Muscle of leg (tissue), 3 donors: ENCODE measurements at regions not wholly inside any gene's neighbourhood (a gene's known extent, or its start where the extent isn't known, plus 50 kb on each side); places are given as distances from the start of the nearest gene placed in this dataset.

Source experiments
- DNase-seq: peaks from one replicate; pipeline ENCODE4 v3.0.0; 2013
- H3K27ac ChIP-seq: one replicate; pipeline ENCODE4 v1.5.1; 2013; ENCODE audit warnings: mild to moderate bottlenecking, low read length, control low read depth
- H3K27me3 ChIP-seq: one replicate; pipeline ENCODE4 v1.6.1; 2013; ENCODE audit warnings: low read length; ENCODE audit not compliant: control insufficient read depth, insufficient read depth
- H3K36me3 ChIP-seq: one replicate; pipeline ENCODE4 v1.6.1; 2013; ENCODE audit warnings: low read length; ENCODE audit not compliant: control insufficient read depth, insufficient read depth
- H3K4me1 ChIP-seq: one replicate; pipeline ENCODE4 v1.6.1; 2013; ENCODE audit warnings: low read length; ENCODE audit not compliant: control insufficient read depth, insufficient read depth
- H3K4me3 ChIP-seq: one replicate; pipeline ENCODE4 v1.5.1; 2013; ENCODE audit warnings: low read length, control low read depth
- H3K9me3 ChIP-seq: replicated peaks from 2 replicates; pipeline ENCODE4 v1.6.1; 2013; ENCODE audit warnings: low read depth, low read length; ENCODE audit not compliant: control insufficient read depth
- WGBS: methylation state at CpG from one replicate; pipeline ENCODE4 v1.1.5; 2013; ENCODE audit warnings: missing lambda C conversion rate; ENCODE audit not compliant: insufficient coverage; 5-methylcytosine and 5-hydroxymethylcytosine counted together

DNA sequence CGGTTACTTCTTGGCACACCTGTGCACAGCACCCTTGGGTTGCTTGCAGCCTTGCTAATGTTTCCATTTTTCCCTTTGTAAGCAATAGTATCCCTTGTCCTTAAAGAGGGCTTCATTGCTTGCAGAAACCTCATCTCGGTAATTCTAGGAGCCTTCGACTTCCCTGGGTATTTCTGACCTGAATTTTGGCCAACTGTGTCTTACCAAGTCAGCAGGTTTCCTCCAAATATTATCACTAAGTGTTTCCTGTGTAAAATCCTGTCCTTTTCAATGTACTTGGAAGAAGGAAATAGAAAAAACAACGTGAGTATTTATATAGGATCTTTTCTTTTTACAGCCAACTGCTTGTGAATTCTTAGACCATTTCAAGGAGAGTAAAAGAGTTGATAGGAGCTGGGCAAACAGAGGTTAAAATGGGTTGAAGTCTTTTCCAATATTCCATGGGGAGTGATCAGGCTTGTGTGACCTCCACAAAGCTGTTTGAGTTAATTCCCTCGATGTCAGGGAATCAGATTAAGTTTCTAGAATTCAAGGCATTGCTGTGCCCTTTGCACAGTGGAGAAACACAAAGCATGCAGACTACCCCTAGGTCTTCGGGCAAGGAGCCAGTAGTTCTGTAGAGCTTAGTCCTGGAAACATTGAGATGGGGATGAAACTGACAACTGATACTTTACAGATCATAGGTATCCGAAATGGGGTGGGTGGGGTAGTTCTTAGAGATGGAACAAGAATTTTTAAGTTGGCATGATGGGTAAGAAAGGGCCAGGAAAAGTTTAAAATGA lies 209.9 kb downstream of the CPE start:
- 39% methylated on average over 3 of the region's 7 CpGs for WGBS
- no peak overlapping the region for H3K4me3 ChIP-seq
- no peaks in the 10 kb centered on the region for H3K9me3 ChIP-seq
- no peak overlapping the region for H3K27ac ChIP-seq
- no peaks in the 10 kb centered on the region for H3K27me3 ChIP-seq
- DNase-seq = peak; percentile 36
- H3K4me1 ChIP-seq = peaks cover 4% of the 10 kb centered on the region
- H3K36me3 ChIP-seq = no peaks in the 10 kb centered on the region

DNA sequence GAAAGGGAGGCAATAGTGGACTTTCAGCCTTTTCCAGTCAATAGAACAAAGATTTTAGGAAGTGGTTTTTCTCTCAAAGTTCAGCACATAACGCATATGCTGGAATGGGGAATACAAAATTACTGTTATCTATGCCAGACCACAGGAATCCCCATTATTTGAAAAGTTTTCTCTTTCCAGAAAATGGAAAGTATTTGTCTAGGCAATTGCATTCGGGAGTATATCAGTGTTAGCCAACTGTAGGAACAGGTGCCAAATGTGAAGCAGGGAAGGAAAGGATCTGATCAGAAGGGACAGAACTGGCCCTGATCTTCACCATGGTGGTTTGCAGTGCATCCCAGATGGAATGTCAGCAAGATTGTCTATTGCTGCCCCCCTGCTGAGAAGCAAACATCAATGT lies 213.6 kb downstream of the CPE start:
- Histone ChIP-seq H3K27me3 (no peaks in the 10 kb centered on the region), H3K36me3 (no peaks in the 10 kb centered on the region), H3K4me3 (no peak overlapping the region), H3K4me1 (peaks cover 4% of the 10 kb centered on the region), H3K27ac (peak overlapping the region; percentile 53), H3K9me3 (no peaks in the 10 kb centered on the region)
- DNase-seq = peak; percentile 90
- WGBS = no CpG with 5 or more reads among the region's 2 CpGs

DNA sequence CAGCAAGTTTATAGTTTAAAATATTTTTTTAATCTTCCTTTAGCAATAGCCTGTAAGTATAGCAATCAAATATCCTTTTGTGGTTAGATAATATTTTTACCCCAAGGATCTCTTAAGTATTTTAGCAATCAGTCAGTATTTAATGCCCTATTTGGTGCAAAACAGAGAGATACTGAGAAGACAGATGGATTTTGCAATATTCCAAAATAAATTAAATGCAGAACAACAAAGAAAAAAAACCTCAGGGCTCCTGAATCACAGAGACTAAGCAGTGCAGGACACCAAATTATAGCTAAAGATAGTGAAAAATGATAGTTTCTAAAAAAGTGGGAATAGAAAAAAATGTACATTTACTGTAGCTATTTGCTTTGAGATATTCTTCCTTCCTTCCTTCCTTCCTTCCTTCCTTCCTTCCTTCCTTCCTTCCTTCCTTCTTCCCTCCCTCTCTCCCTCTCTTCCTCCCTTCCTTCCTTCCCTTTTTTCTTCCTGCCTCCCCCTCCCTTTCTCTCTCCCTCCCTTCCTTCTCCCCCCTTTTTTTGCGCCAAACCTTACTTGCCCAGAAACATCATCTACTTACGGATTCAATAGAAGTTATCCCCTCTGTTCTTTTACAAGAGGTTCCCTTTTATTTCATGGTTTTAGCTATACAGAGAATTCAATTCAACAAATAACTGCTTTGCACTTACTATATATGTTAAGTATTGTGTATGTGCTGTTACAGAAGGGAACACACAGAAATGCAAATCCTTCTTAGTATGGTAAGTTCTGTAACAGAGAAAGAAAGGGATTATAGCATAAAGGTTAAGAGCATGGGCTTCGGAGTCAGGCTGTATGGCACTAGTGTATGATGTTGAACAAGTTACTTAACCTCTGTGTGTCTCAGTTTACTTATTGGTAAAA lies 219.0 kb downstream of the CPE start:
- WGBS = 100% methylated on average over 1 of the region's 3 CpGs
- no peaks in the 10 kb centered on the region for H3K9me3 ChIP-seq

DNA sequence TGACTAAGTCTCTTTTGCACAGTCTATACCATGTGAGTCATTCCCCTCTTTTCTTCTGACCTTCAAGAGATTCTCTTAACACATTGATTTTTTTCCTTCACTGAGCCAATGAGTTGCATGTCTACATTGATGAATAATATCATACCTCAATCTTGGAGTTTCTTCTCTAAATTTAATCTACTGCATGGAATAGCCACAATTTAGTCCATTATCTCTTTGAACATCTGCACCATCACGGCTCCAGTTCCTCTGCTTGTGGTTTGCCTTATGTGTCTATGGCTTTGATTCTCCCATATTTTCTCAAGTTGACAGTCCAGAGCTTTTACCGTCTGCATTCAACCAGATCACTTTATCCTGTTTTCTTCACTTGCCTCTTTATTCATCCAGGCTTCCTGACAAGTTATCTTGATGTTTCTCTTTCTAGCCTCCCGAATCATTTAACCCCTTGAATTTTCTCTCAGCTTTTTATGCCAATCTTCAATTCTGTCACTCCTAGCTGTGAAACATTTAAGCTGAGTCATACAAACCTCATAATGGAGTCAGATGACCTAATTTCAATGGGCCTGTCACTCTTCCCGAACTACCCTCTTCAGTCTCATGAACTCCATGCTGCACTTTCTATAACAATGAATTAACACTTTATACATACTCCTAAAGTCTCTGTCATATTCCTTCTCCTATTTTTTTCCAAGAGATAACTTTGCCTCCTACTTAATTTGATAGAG lies 222.3 kb downstream of the CPE start:
- no peaks in the 10 kb centered on the region for H3K4me1 ChIP-seq
- no peaks in the 10 kb centered on the region for H3K27me3 ChIP-seq
- no peaks in the 10 kb centered on the region for H3K36me3 ChIP-seq
- no peak overlapping the region for H3K4me3 ChIP-seq
- H3K27ac ChIP-seq = no peak overlapping the region
- H3K9me3 ChIP-seq = no peaks in the 10 kb centered on the region
- DNase-seq = no peak
- 74% methylated on average over 4 of the region's 4 CpGs for whole genome bisulfite sequencing

More for the DNA sequence above, 219.0 kb downstream of the CPE start:
- no peak for DNase-seq
- Histone ChIP-seq H3K4me1 (no peaks in the 10 kb centered on the region), H3K27me3 (no peaks in the 10 kb centered on the region), H3K36me3 (no peaks in the 10 kb centered on the region), H3K27ac (no peak overlapping the region), H3K4me3 (no peak overlapping the region)

DNA sequence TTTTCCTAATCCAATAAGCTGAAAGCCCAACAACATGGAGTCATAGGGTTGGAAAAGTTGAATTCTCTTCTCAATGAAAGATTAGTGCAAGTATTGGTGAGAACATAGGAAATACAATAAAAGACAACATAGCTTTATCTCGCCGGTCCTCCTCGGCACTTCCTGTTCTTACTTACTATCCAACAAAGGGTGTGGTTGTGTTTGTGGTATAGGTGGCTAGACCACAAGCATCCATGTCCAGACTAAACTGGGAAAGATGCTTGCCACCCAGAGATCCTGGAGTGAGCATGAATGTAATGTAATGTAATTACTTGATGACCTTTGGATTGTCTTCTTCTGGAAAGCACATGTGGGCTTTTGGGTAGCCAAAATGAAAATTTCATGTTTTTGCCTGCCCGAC lies 223.8 kb downstream of the CPE start:
- no peaks in the 10 kb centered on the region for H3K4me1 ChIP-seq
- H3K36me3 ChIP-seq = no peaks in the 10 kb centered on the region
- H3K4me3 ChIP-seq = no peak overlapping the region
- no peaks in the 10 kb centered on the region for H3K27me3 ChIP-seq
- WGBS = 100% methylated on average over 1 of the region's 4 CpGs
- no peaks in the 10 kb centered on the region for H3K9me3 ChIP-seq
- no peak overlapping the region for H3K27ac ChIP-seq
- DNase-seq = no peak

DNA sequence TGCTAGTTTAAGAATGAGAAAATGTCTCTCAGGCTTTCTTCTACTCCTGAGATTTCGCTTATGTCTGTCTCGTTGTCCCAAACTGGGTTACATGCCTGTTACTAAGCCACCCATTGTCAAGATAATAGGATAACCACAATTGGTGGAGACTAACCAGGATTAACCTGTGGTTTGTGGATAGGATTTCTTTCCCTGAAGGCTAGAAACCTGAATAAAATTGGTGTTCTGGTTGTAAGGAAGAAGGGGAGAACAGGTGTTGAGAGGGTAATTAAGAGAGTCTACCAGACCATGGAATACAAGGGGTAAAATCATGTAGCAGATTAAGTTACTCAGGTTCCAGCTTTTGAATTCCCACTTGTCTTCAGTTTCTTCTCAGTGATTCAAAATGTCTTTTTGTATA lies 225.4 kb downstream of the CPE start:
- no peaks in the 10 kb centered on the region for H3K9me3 ChIP-seq

DNA sequence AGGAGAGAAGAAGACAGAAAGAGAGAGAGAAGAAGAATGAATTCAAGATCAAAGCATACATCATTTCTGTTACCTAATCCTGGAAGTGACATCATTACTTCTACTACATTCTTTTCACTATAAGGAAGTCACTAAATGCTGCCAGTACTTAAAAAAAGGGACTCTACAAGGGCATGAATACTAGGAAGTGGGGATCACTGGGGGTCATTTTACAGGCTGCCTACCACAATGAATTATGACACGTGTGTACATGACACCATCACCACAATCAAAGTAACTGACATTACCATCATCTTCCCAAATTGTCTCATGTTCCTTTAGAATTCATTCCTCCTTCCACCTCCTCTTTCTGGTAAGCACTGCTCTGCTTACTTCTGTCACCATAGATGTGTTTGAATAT lies 227.0 kb downstream of the CPE start:
- Histone ChIP-seq H3K27me3 (no peaks in the 10 kb centered on the region), H3K36me3 (no peaks in the 10 kb centered on the region), H3K27ac (no peak overlapping the region), H3K9me3 (no peaks in the 10 kb centered on the region), H3K4me1 (no peaks in the 10 kb centered on the region), H3K4me3 (no peak overlapping the region)
- no peak for DNase-seq
- no CpG with 5 or more reads among the region's 1 CpG for WGBS

More for the DNA sequence above, 225.4 kb downstream of the CPE start:
- no peak for DNase-seq
- 70% methylated on average over 2 of the region's 2 CpGs for WGBS
- H3K4me3 ChIP-seq = no peak overlapping the region
- H3K36me3 ChIP-seq = no peaks in the 10 kb centered on the region
- no peaks in the 10 kb centered on the region for H3K27me3 ChIP-seq
- no peak overlapping the region for H3K27ac ChIP-seq
- H3K4me1 ChIP-seq = no peaks in the 10 kb centered on the region

DNA sequence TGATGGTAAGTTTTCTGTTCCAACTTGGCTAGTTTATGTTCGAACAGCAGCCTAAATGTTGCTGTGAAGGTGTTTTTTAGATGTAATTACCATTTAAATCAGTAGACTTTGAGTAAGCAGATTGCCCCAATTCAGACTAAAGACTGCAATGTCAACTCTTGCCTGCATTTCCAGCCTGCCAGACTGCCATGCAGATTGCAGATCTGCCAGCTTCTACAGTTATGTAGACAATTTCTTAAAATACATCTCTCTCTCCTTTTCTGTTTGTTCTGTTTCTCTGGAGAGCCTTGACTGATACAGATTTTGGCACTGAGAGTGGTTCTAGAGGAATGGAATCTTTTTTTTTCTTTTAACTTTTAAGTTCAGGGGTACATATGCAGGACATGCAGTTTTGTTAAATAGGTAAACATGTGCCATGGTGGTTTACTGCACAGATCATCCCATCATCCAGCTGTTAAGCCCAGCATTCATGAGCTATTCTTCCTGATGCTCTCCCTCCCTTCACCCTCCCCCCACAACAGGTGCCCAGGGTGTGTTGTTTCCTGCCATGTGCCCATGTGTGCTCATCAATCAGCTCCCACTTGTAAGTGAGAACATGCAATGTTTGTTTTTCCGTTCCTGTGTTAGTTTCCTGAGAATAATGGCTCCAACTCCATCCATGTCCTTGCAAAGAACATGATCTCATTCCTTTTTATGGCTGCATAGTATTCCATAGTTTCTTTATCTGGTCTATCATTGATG lies 227.8 kb downstream of the CPE start:
- no CpG with 5 or more reads among the region's 2 CpGs for WGBS
- Histone ChIP-seq H3K27me3 (no peaks in the 10 kb centered on the region), H3K36me3 (no peaks in the 10 kb centered on the region), H3K4me3 (no peak overlapping the region), H3K27ac (no peak overlapping the region), H3K4me1 (no peaks in the 10 kb centered on the region), H3K9me3 (no peaks in the 10 kb centered on the region)
- no peak for DNase-seq

DNA sequence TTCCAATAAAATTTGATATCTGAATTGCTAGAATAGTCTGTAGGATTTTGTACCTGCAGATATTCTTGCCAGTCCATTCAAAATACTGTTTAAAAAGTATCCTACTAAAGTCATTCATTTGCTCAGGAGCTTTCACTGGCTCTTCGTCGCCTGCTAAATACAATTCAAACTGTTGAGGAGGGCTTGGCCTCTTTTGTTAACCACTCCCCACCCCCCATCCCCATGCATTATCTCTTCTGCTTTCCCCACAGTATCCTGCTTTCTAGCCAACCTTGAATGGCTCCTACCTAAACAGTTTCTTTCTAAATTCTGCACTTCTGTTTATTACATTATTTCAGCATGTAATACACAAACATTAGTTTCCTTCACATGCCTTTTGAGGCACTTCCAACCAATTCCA lies 230.8 kb downstream of the CPE start:
- Histone ChIP-seq H3K36me3 (no peaks in the 10 kb centered on the region), H3K9me3 (no peaks in the 10 kb centered on the region), H3K27ac (no peak overlapping the region), H3K4me3 (no peak overlapping the region), H3K27me3 (no peaks in the 10 kb centered on the region), H3K4me1 (peaks cover 2% of the 10 kb centered on the region)
- DNase-seq = no peak
- 91% methylated on average over 2 of the region's 2 CpGs for WGBS
